ENCODE measurements at regions not wholly inside any gene's neighbourhood (a gene's known extent, or its start where the extent isn't known, plus 50 kb on each side); places are given as distances from the start of the nearest gene placed in this dataset.
"Not testable (repeated sequence)": the region's sequence is repeated elsewhere in the genome, so short reads cannot be mapped to it uniquely, and the experiment has no call there.

DNA sequence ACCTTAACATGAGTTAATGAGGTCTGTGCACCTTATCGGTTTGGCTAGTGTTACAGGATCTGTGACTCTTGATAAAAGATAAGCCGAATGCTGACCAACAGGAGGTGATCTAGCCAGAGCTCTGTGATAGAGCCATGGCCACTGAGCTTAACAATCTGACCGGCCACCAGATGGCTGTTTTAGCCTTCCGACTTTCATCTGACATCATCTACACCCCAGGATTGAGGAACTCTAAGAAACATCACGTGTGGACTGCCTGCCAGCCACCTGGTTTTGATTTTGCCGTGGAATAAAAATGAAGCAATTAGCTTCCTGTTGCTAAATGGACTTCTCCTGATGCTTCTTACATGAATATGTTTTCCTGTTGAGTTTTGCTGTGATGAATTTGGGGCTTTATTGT, 281.3 kb downstream of the CEMIP2 start:
- Mint-ChIP-seq H3K36me3 (ENCODE audit: low read depth) (no peaks in the 10 kb centered on the region), H3K27ac (no peak overlapping the region), H3K9me3 (ENCODE audit: insufficient read depth) (no peaks in the 10 kb centered on the region), H3K4me1 (ENCODE audit: low read depth) (no peaks in the 10 kb centered on the region), H3K4me3 (no peak overlapping the region), H3K27me3 (ENCODE audit: low read depth) (peaks cover 7% of the 10 kb centered on the region)
- ATAC-seq (no peak), DNase-seq (no peak)
- POLR2A ChIA-PET: no interaction called here
- CTCF ChIA-PET: no interaction called here

DNA sequence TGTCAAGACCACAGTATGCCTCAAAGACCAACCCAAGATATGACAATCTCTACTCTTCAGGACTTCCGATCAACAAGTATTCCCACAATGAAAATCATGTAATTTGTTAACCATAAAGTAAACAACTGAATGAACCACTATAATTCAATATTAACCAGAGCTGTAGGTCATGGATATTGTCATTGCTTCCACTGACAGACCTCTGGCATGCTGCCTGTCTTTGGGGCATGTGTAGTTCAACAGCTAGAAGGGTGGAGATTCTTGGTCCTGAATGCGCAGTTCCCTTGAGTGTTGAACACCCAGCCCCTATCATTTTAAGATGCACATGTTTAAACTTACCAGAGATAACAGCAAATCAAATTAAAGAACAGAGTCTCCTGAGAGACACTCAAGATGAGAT, 283.0 kb downstream of the CEMIP2 start:
- Mint-ChIP-seq H3K27ac (no peak overlapping the region), H3K4me1 (ENCODE audit: low read depth) (no peaks in the 10 kb centered on the region), H3K4me3 (no peak overlapping the region), H3K9me3 (ENCODE audit: insufficient read depth) (no peaks in the 10 kb centered on the region), H3K36me3 (ENCODE audit: low read depth) (no peaks in the 10 kb centered on the region), H3K27me3 (ENCODE audit: low read depth) (peaks cover 5% of the 10 kb centered on the region)
- ATAC-seq (no peak), DNase-seq (no peak)
- CTCF ChIA-PET: no interaction called here
- POLR2A ChIA-PET: no interaction called here

DNA sequence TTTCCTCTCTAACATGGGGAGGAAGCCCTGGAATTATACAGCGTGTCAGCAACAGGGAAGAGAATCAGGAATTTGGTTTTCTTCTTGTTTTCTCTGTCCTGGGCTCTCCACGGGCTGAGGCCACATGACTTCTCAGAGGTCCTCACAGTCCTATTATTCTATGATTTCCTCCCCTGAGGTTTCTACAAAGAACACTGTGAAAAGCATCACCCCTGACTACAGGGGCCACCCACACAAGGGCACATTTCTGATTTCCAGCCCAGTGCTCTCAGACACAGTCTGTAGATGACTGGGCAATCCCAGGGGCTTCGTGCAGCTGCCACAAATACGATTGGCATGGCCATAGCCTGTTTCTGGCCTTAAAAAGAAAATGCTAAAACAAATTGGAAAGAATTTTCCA, 284.9 kb downstream of the CEMIP2 start:
- H3K4me1 Mint-ChIP-seq (ENCODE audit: low read depth): no peaks in the 10 kb centered on the region
- no peak overlapping the region for H3K4me3 Mint-ChIP-seq
- H3K27me3 Mint-ChIP-seq (ENCODE audit: low read depth): peaks cover 5% of the 10 kb centered on the region
- H3K36me3 Mint-ChIP-seq (ENCODE audit: low read depth): no peaks in the 10 kb centered on the region
- DNase-seq (no peak), ATAC-seq (no peak)
- no peaks in the 10 kb centered on the region for H3K9me3 Mint-ChIP-seq (ENCODE audit: insufficient read depth)
- no peak overlapping the region for H3K27ac Mint-ChIP-seq
- POLR2A ChIA-PET: no interaction called here
- CTCF ChIA-PET: no interaction called here

DNA sequence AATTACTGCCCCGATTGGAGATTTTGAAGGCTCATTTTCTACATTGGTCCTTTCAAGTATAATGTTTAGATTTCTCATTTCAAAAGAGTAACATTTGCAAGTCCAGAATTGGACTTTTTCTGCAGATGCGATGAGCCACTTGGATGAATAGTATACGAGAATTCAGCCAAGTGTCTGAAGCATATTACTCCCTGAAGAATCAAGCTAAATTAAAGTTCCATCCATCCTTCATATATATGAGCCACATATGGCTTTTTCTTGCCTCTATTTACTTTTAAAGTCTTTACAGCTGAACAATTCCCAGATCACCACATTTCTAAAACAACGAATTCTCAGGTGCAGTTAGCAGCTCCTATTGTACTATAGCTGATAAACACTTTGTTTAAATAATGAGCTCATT, 288.7 kb downstream of the CEMIP2 start:
- DNase-seq: no peak
- Mint-ChIP-seq H3K36me3 (ENCODE audit: low read depth) (no peaks in the 10 kb centered on the region), H3K4me3 (no peak overlapping the region), H3K4me1 (ENCODE audit: low read depth) (no peaks in the 10 kb centered on the region), H3K9me3 (ENCODE audit: insufficient read depth) (no peaks in the 10 kb centered on the region), H3K27me3 (ENCODE audit: low read depth) (no peaks in the 10 kb centered on the region), H3K27ac (no peak overlapping the region)
- ATAC-seq: no peak
- ChIA-PET CTCF (no interaction called here), POLR2A (no interaction called here)

DNA sequence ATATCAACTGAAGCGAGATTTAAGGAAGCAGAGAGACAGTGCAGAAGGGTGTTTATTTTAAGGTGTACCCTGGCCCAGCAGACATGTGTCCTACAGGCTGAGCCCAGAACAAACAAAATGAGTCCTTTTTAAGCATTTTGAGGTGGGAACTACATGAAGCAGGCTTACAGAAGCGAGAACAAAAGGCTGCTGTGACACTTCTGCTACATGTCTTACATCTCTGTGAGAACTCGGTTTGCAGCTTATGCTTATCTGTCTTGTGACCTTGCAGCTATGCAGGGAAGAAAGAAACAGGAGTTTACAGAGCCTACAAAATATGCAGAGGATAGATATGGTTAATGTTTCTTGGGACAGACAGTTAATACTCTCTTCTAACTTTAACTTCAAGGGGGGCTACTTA, 295.9 kb downstream of the CEMIP2 start:
- Mint-ChIP-seq H3K27ac (no peak overlapping the region), H3K27me3 (ENCODE audit: low read depth) (no peaks in the 10 kb centered on the region), H3K9me3 (ENCODE audit: insufficient read depth) (no peaks in the 10 kb centered on the region), H3K4me1 (ENCODE audit: low read depth) (no peaks in the 10 kb centered on the region), H3K36me3 (ENCODE audit: low read depth) (no peaks in the 10 kb centered on the region), H3K4me3 (no peak overlapping the region)
- CTCF ChIA-PET: no interaction called here
- POLR2A ChIA-PET: no interaction called here
- DNase-seq (no peak), ATAC-seq (no peak)

DNA sequence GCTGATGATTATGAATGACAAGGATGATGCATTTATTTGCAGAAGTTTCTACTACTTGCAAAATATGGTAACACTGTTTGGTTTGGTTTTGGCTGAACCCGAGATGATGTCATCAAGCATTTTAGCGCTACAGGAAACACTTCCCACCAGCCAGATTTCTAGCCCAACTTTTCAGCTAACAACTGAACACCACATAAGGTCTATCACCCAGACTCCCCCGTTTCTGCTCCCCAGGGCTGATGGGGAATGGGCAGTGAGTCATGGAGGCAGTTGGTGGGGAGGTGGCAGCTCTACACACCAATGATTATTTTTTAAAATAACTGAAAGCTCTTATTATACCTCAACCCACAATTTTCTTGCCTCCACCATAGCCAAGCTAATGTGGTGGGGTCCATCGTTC, 302.9 kb downstream of the CEMIP2 start:
- no peak for ATAC-seq
- no peaks in the 10 kb centered on the region for H3K36me3 Mint-ChIP-seq (ENCODE audit: low read depth)
- no peak overlapping the region for H3K27ac Mint-ChIP-seq
- no peaks in the 10 kb centered on the region for H3K4me1 Mint-ChIP-seq (ENCODE audit: low read depth)
- no peaks in the 10 kb centered on the region for H3K9me3 Mint-ChIP-seq (ENCODE audit: insufficient read depth)
- H3K4me3 Mint-ChIP-seq: no peak overlapping the region
- ChIA-PET POLR2A (no interaction called here), CTCF (no interaction called here)
- H3K27me3 Mint-ChIP-seq (ENCODE audit: low read depth): no peaks in the 10 kb centered on the region
- no peak for DNase-seq

DNA sequence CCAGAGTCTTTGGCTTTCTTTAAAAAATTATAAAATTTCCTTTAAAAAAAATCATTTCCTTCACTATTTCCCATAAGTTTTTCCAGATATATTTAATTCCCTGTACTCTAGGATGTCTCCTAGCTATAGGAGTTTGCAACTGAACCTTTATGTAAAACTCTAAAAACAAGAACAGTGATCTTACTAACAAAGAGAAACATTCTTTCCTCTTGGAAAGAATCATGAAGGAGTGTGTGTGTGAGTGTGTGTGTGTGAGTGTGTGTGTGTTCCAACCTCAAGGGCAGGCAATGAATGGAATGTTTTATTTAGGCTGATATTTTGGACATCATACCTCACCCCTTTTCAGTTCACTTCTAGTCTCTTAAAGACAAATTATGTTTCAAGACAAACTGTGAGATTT, 309.2 kb downstream of the CEMIP2 start:
- no peaks in the 10 kb centered on the region for H3K27me3 Mint-ChIP-seq (ENCODE audit: low read depth)
- ATAC-seq (no peak), DNase-seq (no peak)
- no peak overlapping the region for H3K27ac Mint-ChIP-seq
- CTCF ChIA-PET: no interaction called here
- H3K4me3 Mint-ChIP-seq: no peak overlapping the region
- POLR2A ChIA-PET: no interaction called here
- H3K36me3 Mint-ChIP-seq (ENCODE audit: low read depth): no peaks in the 10 kb centered on the region
- no peaks in the 10 kb centered on the region for H3K9me3 Mint-ChIP-seq (ENCODE audit: insufficient read depth)
- H3K4me1 Mint-ChIP-seq (ENCODE audit: low read depth): no peaks in the 10 kb centered on the region

DNA sequence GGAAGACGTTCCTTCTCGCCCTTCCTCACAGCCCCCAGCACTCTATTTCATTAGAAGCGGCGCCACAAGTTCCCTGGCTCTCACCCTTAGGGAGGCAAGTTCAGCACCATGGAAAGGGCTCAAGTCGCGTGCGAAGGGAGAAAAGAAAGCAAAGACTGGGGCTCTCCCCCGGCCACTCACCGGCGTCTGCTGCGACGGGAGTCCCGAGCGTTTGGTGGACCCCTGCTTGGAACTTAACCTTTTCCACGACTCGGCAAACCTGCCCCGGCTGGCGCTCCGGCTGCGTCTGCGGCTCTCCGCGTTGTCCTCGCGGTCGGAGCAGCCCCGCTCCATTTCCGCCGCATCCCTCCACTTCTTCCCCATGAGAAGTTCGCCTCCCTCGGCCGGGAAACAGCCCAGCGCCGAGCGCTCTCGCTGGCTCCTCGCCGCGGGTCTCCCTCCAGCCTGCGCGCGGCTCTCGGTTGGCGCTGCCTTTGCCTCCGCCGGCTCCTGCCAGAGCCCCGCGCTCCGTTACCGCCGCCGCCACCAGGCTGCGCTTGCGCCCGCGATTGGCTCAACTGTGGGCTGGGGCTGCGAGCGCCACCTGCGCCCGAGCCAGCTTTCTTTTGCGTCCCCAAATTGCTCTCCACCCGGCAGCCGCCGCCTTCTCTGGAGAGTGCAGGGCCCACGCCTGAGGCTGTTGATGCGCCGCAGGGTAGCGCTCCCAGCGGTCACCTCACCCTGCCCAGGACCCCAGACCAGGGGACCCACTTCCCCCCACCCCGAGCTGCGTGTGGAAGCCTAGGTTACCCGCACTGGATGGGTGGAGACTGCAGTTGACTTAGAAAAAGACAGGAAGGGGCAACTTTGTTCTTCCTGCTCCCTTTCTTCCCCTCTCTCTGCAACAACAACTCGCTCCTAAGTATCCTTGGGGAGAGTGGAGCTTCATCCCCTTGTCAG, 321.6 kb downstream of the CEMIP2 start:
- peaks cover 8% of the 10 kb centered on the region for H3K4me1 Mint-ChIP-seq (ENCODE audit: low read depth)
- no peak overlapping the region for H3K27ac Mint-ChIP-seq
- peaks cover 22% of the 10 kb centered on the region for H3K27me3 Mint-ChIP-seq (ENCODE audit: low read depth)
- H3K4me3 Mint-ChIP-seq: peak overlapping the region; percentile 12
- ChIA-PET POLR2A (no interaction called here), CTCF (no interaction called here)
- no peaks in the 10 kb centered on the region for H3K36me3 Mint-ChIP-seq (ENCODE audit: low read depth)
- no peaks in the 10 kb centered on the region for H3K9me3 Mint-ChIP-seq (ENCODE audit: insufficient read depth)
- peak; percentile 62 for DNase-seq
- ATAC-seq: peak; percentile 84

DNA sequence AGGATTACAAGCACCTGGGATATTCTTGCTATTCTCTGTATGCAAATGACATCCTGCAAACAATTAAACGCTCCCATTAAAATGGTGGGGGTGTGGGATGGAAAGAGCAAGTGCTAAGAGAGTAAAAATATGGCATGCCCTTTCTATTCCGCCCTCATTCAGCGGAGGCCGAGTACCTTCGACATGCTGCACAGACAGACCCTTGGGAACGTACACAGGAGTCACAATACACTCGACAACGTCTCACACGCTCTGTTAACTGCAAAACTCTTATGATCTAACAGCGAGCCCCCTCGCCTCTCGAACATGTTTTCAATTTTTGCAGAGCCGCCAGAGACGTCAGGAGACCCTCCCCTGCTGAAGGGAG, 322.2 kb downstream of the CEMIP2 start:
- Mint-ChIP-seq H3K4me1 (ENCODE audit: low read depth) (peaks cover 8% of the 10 kb centered on the region), H3K4me3 (peak overlapping the region; percentile 12), H3K9me3 (ENCODE audit: insufficient read depth) (no peaks in the 10 kb centered on the region), H3K36me3 (ENCODE audit: low read depth) (no peaks in the 10 kb centered on the region), H3K27me3 (ENCODE audit: low read depth) (peaks cover 22% of the 10 kb centered on the region), H3K27ac (no peak overlapping the region)
- CTCF ChIA-PET: no interaction called here
- POLR2A ChIA-PET: no interaction called here
- ATAC-seq: no peak
- no peak for DNase-seq

DNA sequence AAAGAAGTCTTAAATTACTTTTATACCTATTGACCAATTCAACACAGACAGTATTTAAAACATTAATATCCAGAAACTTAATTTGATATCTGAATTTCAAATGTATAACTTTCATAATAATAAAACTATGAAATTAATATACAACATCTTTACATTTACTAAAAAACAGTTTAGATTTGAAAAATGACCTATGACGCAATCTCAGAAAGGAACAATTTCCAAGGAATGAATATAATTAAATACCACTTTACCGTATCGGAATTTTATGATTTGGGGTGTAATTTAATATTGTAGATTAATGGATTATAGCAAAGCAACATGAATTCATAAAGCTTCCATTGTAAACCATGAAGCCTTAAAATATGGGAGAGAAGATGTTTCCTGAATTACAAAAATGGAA, 321.5 kb upstream of the TRPM3 start:
- DNase-seq (no peak), ATAC-seq (no peak)
- Mint-ChIP-seq H3K27me3 (ENCODE audit: low read depth) (peaks cover 18% of the 10 kb centered on the region), H3K9me3 (ENCODE audit: insufficient read depth) (no peaks in the 10 kb centered on the region), H3K4me3 (no peak overlapping the region), H3K4me1 (ENCODE audit: low read depth) (peaks cover 8% of the 10 kb centered on the region), H3K27ac (no peak overlapping the region), H3K36me3 (ENCODE audit: low read depth) (no peaks in the 10 kb centered on the region)
- POLR2A ChIA-PET: no interaction called here
- CTCF ChIA-PET: no interaction called here

DNA sequence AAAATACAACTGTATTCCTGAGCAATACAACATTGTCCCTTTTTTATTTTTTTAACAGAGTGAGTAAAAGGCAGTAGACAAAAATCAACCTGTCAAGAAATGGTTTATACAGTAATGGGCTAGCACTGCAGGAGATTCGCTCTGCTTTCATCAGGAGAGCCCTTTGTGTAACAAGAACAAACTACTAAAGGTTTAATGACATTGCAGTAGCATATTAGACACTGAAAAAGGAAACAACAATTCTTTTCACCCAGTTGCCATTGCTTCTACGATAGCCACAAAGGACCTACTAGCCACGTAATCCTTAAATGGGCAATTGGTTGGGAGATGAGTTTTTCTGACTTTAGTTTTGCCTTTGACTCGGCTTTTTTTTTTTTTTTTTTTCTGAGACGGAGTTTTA, 319.8 kb upstream of the TRPM3 start:
- POLR2A ChIA-PET: no interaction called here

DNA sequence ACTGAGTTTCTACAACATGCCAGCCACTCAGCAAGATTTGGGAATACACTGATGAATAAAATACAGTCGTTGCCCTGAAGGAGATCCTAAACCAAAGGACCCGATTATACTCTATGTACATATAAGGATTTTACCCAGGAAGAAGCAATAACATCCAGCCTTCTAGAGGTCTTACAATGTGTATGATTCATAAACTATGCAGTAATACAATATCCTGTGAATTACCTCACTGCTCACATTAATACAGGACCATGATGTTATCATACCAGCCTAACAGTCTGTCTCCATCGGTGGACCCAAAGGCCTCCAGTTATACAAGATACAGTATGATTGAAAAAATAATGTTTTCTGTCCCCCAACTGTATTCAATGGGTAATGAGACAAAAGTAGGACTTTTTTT, 310.5 kb upstream of the TRPM3 start:
- ATAC-seq: no peak
- ChIA-PET CTCF (interaction anchor here (0.6 kb wide), 1 partner anchor 30 kb away, joined by 3 read pairs; no protein-coding TSS in a partner anchor), POLR2A (no interaction called here)
- no peaks in the 10 kb centered on the region for H3K4me1 Mint-ChIP-seq (ENCODE audit: low read depth)
- H3K27ac Mint-ChIP-seq: no peak overlapping the region
- no peaks in the 10 kb centered on the region for H3K36me3 Mint-ChIP-seq (ENCODE audit: low read depth)
- H3K9me3 Mint-ChIP-seq (ENCODE audit: insufficient read depth): no peaks in the 10 kb centered on the region
- H3K4me3 Mint-ChIP-seq: no peak overlapping the region
- DNase-seq: no peak
- H3K27me3 Mint-ChIP-seq (ENCODE audit: low read depth): peaks cover 3% of the 10 kb centered on the region

More for the DNA sequence above, 319.8 kb upstream of the TRPM3 start:
- Mint-ChIP-seq H3K9me3 (ENCODE audit: insufficient read depth) (no peaks in the 10 kb centered on the region), H3K4me1 (ENCODE audit: low read depth) (no peaks in the 10 kb centered on the region), H3K36me3 (ENCODE audit: low read depth) (no peaks in the 10 kb centered on the region), H3K4me3 (no peak overlapping the region), H3K27me3 (ENCODE audit: low read depth) (peaks cover 9% of the 10 kb centered on the region), H3K27ac (no peak overlapping the region)
- no peak for ATAC-seq
- CTCF ChIA-PET: no interaction called here
- DNase-seq: no peak

DNA sequence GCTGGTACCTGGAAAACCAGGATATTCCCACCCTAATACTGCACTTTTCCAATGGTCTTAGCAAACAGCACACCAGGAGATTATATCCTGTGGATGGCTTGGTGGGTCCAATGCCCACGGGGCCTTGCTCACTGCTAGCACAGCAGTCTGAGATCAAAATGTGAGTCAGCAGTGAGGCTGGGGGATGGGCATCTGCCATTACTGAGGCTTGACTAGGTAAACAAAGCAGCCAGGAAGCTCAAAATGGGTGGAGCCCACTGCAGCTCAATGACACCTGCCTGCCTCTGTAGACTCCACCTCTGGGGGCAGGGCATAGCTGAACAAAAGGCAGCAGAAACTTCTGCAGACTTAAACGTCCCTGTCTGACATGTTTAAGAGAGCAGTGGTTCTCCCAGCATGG, 285.9 kb upstream of the TRPM3 start:
- H3K9me3 Mint-ChIP-seq (ENCODE audit: insufficient read depth); POLR2A ChIA-PET; H3K27ac Mint-ChIP-seq; H3K4me3 Mint-ChIP-seq; H3K27me3 Mint-ChIP-seq (ENCODE audit: low read depth); H3K36me3 Mint-ChIP-seq (ENCODE audit: low read depth); H3K4me1 Mint-ChIP-seq (ENCODE audit: low read depth); DNase-seq; ATAC-seq: not testable (repeated sequence)
- CTCF ChIA-PET: interaction anchor here (1.4 kb wide), 1 partner anchor 9 kb away, joined by 4 read pairs; no protein-coding TSS in a partner anchor

All from activated CD8-positive, alpha-beta T cell treated with anti-CD3 and anti-CD28 coated beads, Interleukin-2, amount 10 ng/mL, durations not matched to agents 7 days and 5 days (primary cell).